ENCODE measurements at regions not wholly inside any gene's neighbourhood (a gene's known extent, or its start where the extent isn't known, plus 50 kb on each side); places are given as distances from the start of the nearest gene placed in this dataset.

DNA sequence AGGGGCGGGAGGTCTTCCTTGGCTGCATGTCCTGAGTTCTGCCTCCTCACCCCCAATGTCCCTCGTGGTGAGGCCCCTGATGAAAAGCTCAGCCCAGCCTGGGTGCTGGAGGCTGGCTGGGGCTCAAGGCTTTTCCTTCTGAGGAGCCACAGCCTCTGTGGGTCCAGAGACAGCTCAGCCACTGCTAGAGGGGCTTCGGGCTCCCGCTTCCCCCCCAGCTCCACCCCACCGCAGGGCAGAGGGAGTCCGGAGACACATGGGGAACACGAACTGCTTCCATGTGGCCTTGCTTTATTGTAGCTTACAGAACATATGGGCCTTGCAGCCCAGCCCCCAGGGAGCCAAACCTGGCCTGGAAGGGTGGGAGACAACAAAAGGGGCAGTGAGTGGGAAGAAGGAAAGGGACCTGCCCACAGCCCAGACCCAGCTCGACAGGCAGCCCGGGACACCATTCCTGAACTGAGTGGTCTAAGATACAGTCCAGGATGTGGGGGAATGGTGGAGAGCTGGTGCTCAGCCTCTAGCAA is 89.9 kb upstream of the NKX1-1 start:
- H3K9me3 ChIP-seq (ENCODE audit: low read depth, low read length), result no peaks in the 10 kb centered on the region
- TF ChIP-seq, protein P1, sequence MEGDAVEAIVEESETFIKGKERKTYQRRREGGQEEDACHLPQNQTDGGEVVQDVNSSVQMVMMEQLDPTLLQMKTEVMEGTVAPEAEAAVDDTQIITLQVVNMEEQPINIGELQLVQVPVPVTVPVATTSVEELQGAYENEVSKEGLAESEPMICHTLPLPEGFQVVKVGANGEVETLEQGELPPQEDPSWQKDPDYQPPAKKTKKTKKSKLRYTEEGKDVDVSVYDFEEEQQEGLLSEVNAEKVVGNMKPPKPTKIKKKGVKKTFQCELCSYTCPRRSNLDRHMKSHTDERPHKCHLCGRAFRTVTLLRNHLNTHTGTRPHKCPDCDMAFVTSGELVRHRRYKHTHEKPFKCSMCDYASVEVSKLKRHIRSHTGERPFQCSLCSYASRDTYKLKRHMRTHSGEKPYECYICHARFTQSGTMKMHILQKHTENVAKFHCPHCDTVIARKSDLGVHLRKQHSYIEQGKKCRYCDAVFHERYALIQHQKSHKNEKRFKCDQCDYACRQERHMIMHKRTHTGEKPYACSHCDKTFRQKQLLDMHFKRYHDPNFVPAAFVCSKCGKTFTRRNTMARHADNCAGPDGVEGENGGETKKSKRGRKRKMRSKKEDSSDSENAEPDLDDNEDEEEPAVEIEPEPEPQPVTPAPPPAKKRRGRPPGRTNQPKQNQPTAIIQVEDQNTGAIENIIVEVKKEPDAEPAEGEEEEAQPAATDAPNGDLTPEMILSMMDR (IDR thresholded peaks at IDR 0.05; ENCODE audit: extremely low read depth, low read depth, low read length), result no peak
- H4K20me1 ChIP-seq (ENCODE audit: insufficient read depth, low read length), result no peaks in the 10 kb centered on the region
- H3K79me2 ChIP-seq (ENCODE audit: insufficient read depth, low read length), result no peaks in the 10 kb centered on the region
- no peak overlapping the region for H3K27ac ChIP-seq (ENCODE audit: low read depth, low read length)
- no peak overlapping the region for H3K4me2 ChIP-seq (ENCODE audit: insufficient read depth, low read length)
- H3K4me1 ChIP-seq (ENCODE audit: insufficient read depth, low read length), result no peaks in the 10 kb centered on the region
- no peak for DNase-seq (ENCODE audit: insufficient read length, low spot score, missing footprints)
- no peak overlapping the region for H3K4me3 ChIP-seq (ENCODE audit: insufficient read depth, low read length)
- H2AFZ ChIP-seq (ENCODE audit: low read length), result no peak overlapping the region
- no peaks in the 10 kb centered on the region for H3K36me3 ChIP-seq (ENCODE audit: insufficient read depth, low read length)
- H3K27me3 ChIP-seq (ENCODE audit: insufficient read depth, low read length), result peaks cover 6% of the 10 kb centered on the region

DNA sequence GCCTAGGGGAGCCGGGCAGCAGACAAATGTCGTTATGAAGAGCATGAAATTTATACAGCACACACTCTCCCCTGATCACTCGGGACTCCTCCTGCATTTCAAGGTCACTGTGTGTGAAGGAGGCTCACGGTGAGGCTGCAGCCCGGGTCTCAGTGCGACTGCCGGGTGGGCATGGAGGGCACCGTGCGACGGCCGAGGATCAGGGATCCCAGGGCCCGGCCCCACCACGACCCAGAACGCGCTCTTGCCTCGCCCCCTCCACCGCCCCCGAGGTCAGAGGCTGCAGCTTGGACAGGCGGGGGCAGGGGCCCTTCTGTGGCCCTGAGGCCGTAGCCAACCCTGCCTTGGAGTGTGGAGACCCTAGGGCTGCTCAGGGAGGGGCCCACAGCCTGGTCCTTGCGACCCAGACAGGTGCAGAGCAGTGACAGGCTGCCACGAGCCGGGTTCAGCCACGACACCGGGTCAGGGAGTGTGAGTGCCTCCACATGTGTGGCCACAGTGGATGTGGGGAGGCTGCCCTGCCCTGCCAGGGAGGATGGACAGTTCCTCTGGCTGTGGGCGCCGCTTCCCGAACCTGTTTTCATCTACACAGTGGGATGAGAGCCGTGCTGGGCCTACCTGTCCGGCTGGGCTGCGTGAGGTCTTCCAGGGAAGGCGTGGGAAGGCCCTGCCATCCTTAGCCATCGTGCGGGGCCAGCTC is 89.3 kb upstream of the NKX1-1 start:
- no peak overlapping the region for H3K27ac ChIP-seq (ENCODE audit: low read depth, low read length)
- peaks cover 6% of the 10 kb centered on the region for H3K27me3 ChIP-seq (ENCODE audit: insufficient read depth, low read length)
- H3K79me2 ChIP-seq (ENCODE audit: insufficient read depth, low read length), result no peaks in the 10 kb centered on the region
- H3K4me3 ChIP-seq (ENCODE audit: insufficient read depth, low read length), result no peak overlapping the region
- no peaks in the 10 kb centered on the region for H3K36me3 ChIP-seq (ENCODE audit: insufficient read depth, low read length)
- no peaks in the 10 kb centered on the region for H3K4me1 ChIP-seq (ENCODE audit: insufficient read depth, low read length)
- no peaks in the 10 kb centered on the region for H4K20me1 ChIP-seq (ENCODE audit: insufficient read depth, low read length)
- H2AFZ ChIP-seq (ENCODE audit: low read length), result no peak overlapping the region
- no peaks in the 10 kb centered on the region for H3K9me3 ChIP-seq (ENCODE audit: low read depth, low read length)
- H3K4me2 ChIP-seq (ENCODE audit: insufficient read depth, low read length), result no peak overlapping the region
- TF ChIP-seq, protein P1 (IDR thresholded peaks at IDR 0.05; ENCODE audit: extremely low read depth, low read depth, low read length), result no peak
- DNase-seq (ENCODE audit: insufficient read length, low spot score, missing footprints), result peak; percentile 55

DNA sequence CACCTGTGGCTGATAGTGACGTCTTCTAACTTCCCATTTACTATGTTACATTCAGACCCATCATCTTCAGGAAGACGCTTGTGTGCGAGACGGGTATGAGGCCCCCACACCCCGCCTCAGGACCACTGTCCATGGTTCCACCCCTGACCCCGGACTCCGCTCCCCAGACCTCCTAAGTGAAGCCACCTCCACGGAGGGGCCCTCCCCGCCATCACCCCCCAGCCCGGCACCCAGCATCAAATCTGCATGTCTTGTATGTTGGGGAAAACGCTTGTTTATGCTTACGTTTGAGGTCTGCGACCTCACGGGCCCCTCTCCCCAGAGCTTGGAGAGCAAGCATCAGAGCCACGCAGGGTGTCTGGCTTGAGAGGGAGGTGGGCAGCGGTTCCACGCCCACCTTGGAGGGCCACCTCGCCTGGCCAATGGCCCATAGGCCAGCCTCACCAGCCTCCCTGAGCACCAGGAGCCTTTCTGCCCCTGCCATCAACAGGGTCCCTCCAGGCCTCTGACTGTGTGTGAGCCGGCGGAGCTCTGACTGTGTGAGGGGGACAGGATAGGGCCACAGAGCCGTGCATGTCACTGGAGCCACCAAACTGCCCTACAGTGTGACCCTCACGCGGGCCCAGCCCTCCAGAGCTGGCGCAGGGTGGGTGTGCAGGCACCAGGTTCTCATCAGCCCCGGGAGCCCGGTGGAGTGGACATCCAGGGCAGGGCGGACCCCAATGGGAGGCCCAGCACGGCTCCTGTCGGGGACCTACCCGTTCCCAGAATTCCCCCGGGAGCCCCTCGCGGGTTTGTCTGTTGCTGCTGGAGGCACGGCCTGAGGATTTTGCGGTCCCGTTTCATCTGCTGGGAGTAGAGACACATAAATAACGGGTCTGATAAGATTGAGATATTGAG is 88.4 kb upstream of the NKX1-1 start:
- Histone ChIP-seq H3K79me2 (ENCODE audit: insufficient read depth, low read length) (no peaks in the 10 kb centered on the region), H2AFZ (ENCODE audit: low read length) (no peak overlapping the region), H4K20me1 (ENCODE audit: insufficient read depth, low read length) (no peaks in the 10 kb centered on the region), H3K4me3 (ENCODE audit: insufficient read depth, low read length) (no peak overlapping the region), H3K9me3 (ENCODE audit: low read depth, low read length) (no peaks in the 10 kb centered on the region), H3K4me1 (ENCODE audit: insufficient read depth, low read length) (no peaks in the 10 kb centered on the region), H3K4me2 (ENCODE audit: insufficient read depth, low read length) (no peak overlapping the region), H3K27me3 (ENCODE audit: insufficient read depth, low read length) (peaks cover 8% of the 10 kb centered on the region), H3K36me3 (ENCODE audit: insufficient read depth, low read length) (no peaks in the 10 kb centered on the region), H3K27ac (ENCODE audit: low read depth, low read length) (no peak overlapping the region)
- TF ChIP-seq, protein P1 (IDR thresholded peaks at IDR 0.05; ENCODE audit: extremely low read depth, low read depth, low read length), result no peak
- DNase-seq (ENCODE audit: insufficient read length, low spot score, missing footprints), result peak; percentile 69

All from osteoblast (primary cell).